C4-2B (cell line): ENCODE measurements at regions not wholly inside any gene's neighbourhood (a gene's known extent, or its start where the extent isn't known, plus 50 kb on each side); places are given as distances from the start of the nearest gene placed in this dataset.

Experiments used
- ZFX ChIP-seq: fragments of 450-650 bp; IDR thresholded peaks from 2 replicates; pipeline ENCODE4 v1.6.1; 2017
- TF ChIP-seq, protein P1 (sequence below): fragments of 450-650 bp; conservative IDR thresholded peaks from 2 replicates; pipeline ENCODE4 v1.5.1; 2017; ENCODE audit warnings: mild to moderate bottlenecking

DNA sequence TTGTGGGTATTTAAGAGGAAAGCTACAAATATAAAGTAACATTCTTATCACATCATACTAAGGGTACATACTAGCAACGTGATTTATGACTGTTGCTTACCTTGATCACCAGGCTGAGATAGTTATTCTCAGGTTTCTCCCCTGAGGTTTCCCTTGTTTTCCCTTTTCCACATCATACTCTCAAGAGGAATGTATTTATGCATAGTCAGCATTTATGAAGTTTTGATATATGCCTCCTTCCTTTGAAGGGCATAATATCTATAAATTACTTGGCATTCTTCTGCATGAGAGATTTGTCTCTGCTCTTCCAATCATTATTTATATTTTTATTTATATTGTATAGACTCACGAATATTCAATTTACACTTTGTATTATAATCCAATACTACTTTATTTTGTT lies 726.7 kb upstream of the ADGRB3 start:
- TF ChIP-seq, protein P1, sequence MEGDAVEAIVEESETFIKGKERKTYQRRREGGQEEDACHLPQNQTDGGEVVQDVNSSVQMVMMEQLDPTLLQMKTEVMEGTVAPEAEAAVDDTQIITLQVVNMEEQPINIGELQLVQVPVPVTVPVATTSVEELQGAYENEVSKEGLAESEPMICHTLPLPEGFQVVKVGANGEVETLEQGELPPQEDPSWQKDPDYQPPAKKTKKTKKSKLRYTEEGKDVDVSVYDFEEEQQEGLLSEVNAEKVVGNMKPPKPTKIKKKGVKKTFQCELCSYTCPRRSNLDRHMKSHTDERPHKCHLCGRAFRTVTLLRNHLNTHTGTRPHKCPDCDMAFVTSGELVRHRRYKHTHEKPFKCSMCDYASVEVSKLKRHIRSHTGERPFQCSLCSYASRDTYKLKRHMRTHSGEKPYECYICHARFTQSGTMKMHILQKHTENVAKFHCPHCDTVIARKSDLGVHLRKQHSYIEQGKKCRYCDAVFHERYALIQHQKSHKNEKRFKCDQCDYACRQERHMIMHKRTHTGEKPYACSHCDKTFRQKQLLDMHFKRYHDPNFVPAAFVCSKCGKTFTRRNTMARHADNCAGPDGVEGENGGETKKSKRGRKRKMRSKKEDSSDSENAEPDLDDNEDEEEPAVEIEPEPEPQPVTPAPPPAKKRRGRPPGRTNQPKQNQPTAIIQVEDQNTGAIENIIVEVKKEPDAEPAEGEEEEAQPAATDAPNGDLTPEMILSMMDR: no peak
- TF ChIP-seq ZFX: no peak
